Activated naive CD8-positive, alpha-beta T cell treated with anti-CD3 and anti-CD28 coated beads, Interleukin-2, amount 50 U/mL, for 16 hours (primary cell): ENCODE measurements at regions not wholly inside any gene's neighbourhood (a gene's known extent, or its start where the extent isn't known, plus 50 kb on each side); places are given as distances from the start of the nearest gene placed in this dataset.

Experiments
- DNase-seq: peaks from one replicate; pipeline ENCODE4 v3.0.0-alpha.2; 2020; ENCODE audit warnings: low read depth, low spot score

- no peak for DNase-seq
Observed at GRCh38 chr10:100612601-100613595, 77.2 kb downstream of the HIF1AN start.

GRCh38 chr10:100613846-100614245 is 78.1 kb downstream of the HIF1AN start:
- DNase-seq: no peak

GRCh38 chr10:100614429-100615095 is 78.8 kb downstream of the HIF1AN start:
- DNase-seq: no peak

DNA sequence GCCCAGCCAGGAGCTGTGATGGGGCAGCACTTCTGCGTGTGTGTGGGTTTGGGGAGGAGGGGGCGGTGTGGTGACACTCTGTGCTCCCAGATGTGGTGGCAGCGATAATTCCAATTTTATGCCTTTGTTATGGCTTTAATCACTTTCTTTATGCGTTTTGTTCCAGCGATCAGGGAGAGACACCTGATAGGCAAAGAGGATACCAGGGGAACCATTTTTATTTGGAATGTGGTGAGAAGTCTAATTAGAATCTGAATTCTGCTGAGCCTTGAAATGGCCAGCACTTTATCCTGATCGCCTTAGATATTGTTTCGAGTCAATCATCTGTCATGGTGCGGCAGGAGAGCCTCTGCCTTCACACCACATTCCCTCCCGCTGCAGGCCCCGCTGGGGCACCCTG is 79.5 kb downstream of the HIF1AN start:
- no peak for DNase-seq

- DNase-seq: no peak
Observed at GRCh38 chr10:100615908-100616307, 80.2 kb downstream of the HIF1AN start.

GRCh38 chr10:100618091-100618615 is 82.4 kb downstream of the HIF1AN start:
- DNase-seq: no peak

GRCh38 chr10:100618632-100619255 is 83.0 kb downstream of the HIF1AN start:
- DNase-seq: no peak

DNA sequence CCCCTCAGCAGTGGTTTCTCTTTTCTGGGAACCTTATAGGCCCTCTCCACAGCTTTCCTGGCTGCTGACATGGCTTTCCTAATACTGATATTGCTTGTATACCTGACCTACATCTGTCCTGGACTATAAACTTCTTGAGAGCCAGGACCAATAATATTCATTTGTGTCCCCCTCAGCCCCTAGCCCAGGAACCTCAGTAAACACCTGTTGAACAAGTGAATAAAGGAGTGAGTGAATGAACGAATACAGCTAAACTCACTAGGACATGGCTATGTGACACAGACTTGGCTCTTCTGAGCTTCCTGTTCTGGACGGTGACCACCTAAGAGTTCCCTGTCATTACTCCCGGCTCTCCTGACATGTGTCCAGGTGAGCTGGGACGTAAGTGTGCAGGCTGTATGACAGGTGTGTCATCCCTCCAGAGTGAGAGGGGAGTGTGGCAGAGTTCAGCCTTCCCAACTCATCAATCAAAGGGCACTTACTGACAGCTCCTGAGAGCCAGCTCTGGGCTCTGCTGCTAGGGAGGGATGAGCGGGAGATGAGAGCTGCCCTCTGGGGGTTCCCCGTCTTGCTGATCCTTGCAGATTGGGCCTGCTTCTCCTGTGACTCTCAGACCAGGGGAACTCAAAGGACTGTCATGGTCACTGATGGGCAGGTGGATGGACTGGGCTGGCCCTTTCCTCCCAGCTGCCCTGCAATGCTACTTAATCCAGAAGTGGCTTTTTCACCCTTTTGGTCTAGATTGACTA is 84.5 kb downstream of the HIF1AN start:
- no peak for DNase-seq

GRCh38 chr10:100621360-100622205 is 85.8 kb downstream of the HIF1AN start:
- no peak for DNase-seq

DNA sequence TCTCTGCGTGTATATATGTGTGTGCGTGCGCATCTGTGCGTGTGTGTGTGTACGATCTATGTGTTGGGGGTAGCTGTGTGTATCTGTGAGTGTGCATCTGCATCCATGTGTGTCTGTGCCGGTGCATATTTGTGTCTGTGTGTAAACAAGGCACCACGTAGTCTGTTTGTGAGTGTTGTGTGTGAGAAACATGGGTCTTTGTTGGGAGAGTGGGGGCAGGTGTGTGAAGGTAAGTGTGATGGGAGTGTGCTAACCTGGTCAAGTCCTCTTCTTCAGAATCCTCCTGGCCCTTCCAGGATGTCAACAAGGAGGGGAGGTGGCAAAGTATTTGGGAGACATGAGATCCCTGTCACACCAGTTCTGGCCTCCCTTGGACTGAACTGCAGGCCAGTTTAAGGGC is 87.2 kb downstream of the HIF1AN start:
- no peak for DNase-seq

GRCh38 chr10:100623521-100624230 is 87.9 kb downstream of the HIF1AN start:
- no peak for DNase-seq

- no peak for DNase-seq
Observed at GRCh38 chr10:100624298-100624697, 88.6 kb downstream of the HIF1AN start.

DNA sequence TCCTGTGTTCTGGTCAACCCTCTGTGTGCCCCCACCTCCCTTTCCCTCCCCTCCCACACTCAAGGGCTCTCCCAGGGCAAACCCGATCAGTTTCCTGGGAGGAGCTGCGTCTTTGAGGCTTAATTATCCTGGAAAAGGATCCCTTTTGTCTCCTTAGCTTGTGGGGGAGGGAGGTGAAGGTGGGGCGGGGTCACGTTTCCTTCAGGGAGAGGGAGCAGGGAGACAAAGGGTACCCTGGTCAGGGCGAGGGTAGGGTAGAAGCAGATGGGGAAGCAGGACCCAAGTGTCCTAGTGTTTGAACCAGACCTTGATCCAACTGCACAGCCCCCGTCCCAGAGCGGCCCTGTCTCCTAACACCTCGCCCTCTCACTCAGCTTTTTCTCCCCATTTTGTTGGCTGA is 90.1 kb downstream of the HIF1AN start:
- no peak for DNase-seq

- no peak for DNase-seq
Observed at GRCh38 chr10:100628061-100628460, 92.3 kb downstream of the HIF1AN start.

GRCh38 chr10:100631192-100631591 is 95.4 kb downstream of the HIF1AN start:
- no peak for DNase-seq

DNA sequence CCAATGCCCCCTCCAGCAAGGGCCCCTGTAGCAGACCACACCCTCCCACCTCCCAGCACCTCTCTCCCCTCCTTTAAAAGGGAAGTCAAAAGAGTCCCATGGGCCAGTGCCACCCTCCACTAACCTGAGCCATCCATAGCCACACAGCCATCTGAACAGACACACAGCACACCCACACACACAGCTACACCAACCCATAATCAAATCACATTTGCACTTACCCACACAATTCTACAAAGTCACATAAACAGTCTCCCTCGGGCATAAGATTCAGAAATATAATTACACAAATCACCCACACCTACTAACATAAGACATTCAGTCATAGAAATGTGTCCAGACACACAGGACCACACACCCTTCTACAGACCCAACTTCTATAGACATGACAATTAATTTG is 96.3 kb downstream of the HIF1AN start:
- DNase-seq: no peak

GRCh38 chr10:100634034-100634433 is 98.3 kb downstream of the HIF1AN start:
- no peak for DNase-seq

DNA sequence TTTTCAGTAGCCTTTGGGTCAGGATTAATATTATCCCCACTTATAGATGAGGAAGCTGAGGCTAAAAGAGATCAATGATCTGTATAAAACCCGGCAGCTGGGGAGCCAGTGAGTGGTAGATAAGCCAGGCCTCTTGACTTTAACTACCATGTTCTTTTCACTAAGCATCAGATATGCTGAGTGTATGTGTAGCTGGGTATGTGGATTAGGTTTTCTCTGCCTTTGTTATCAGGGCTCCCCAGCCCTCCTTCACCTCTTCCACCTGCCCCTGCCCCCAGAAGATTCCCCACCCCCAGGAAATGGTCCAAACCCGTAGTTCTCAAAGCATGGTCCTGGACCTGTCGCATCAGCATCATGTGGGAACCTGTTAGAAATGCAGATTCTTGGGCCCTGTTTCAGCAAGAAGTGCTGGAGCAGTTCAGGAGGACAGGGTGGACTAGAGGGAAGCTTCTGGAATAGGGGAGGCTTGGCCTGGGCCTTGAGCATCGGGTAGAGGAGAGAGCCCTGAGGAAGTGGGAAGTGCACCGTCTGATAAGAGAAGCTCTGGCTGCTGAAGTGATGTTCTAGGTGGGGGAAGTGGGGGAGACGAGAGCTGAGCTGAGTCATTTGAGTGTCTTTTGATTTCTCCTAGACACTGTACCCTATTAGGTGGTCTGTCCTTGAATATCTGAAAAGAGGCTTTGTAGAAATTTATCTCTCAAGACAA is 101.3 kb downstream of the HIF1AN start:
- no peak for DNase-seq

- no peak for DNase-seq
Observed at GRCh38 chr10:100637785-100638184, 102.0 kb downstream of the HIF1AN start.
